ENCODE measurements at regions not wholly inside any gene's neighbourhood (a gene's known extent, or its start where the extent isn't known, plus 50 kb on each side); places are given as distances from the start of the nearest gene placed in this dataset.

DNA sequence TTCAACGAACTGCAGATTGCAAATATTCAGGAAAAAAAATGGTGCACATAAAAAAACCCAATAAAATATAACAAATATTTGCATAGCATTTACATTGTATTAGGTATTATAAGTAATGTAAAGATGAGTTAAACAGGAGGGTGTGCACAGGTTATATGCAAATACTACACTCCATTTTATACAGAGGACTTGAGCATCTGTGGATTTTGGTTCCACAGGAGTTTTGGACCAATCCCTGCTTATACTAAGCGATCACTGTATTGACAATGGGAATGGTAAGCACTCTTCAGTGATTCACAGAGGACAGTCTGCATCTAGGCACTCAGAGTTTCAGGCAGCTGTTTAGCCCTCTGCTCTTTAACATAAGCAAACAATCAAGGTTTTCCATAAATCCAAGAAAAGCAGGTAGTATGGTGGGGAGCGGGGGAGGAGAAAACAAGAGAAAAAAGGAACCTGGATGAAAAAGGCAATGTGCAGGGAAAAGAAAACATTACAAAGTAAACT lies 206.0 kb upstream of the PARD3B start:
- H3K27ac ChIP-seq = no peak overlapping the region
- no peak for DNase-seq
- H3K27me3 ChIP-seq = peaks cover 0 to 11% (median 6%) of the 10 kb centered on the region in 7 donors
- TF ChIP-seq CTCF (IDR thresholded peaks at IDR 0.05) = no peak
- intact Hi-C loops (cut with DNase I) = no loop called here
- no peak for ATAC-seq
- H3K4me1 ChIP-seq = no peaks in the 10 kb centered on the region
- no peak overlapping the region for H3K4me3 ChIP-seq
- H3K9me3 ChIP-seq = peaks cover 0 to 4% (median 0%) of the 10 kb centered on the region in 11 donors
- 94 to 97% methylated on average over 3 of the region's 3 CpGs for WGBS, 2 donors
- H3K36me3 ChIP-seq = no peaks in the 10 kb centered on the region

DNA sequence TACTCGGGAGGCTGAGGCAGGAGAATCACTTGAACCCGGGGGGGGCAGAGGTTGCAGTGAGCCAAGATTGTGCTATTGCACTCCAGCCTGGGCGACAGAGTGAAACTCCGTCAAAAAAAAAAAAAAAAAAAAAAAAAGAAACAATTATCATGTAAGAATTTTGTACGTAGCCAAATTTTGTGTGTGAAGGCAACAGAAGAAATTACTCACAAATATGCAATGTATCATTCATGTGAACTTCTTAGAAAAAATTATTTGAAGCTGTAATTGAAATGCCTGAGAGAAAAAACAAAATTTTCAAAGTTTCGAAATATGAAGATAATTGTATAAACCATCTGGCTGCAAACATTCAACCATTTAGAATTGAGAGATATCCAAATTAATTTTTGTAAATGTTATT lies 204.8 kb upstream of the PARD3B start:
- H3K4me1 ChIP-seq = no peaks in the 10 kb centered on the region
- DNase-seq = no peak
- intact Hi-C loops (cut with DNase I) = no loop called here
- peak overlapping the region in 3 of 10 donors; percentile 3 to 17 (median 16) for H3K4me3 ChIP-seq
- no peak for ATAC-seq
- TF ChIP-seq CTCF (IDR thresholded peaks at IDR 0.05) = no peak
- no peaks in the 10 kb centered on the region for H3K36me3 ChIP-seq
- 81 to 88% methylated on average over 6 of the region's 6 CpGs for WGBS, 2 donors
- H3K27me3 ChIP-seq = peaks cover 0 to 11% (median 6%) of the 10 kb centered on the region in 7 donors
- H3K9me3 ChIP-seq = peaks cover 0 to 4% (median 0%) of the 10 kb centered on the region in 11 donors
- H3K27ac ChIP-seq = no peak overlapping the region

DNA sequence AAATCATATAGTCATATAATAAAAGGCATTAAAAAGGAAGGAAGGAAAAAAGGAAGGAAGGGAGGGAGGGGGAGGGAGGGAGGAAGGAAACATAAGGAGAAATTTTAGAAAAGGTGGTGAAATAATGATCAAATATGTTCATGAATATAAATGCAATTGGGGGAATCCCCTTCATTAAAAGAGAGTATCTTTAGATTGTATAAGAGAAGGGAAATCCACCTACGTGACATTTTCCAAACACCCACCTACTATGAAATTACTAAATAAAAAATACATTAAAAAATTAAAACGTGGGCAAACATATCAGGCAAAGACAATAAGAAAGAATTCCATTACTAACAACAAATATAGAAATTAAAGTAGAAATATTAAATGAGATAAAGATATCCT lies 203.4 kb upstream of the PARD3B start:
- no peaks in the 10 kb centered on the region for H3K4me1 ChIP-seq
- no peak for TF ChIP-seq CTCF (IDR thresholded peaks at IDR 0.05)
- WGBS, 2 donors = 61 to 87% methylated on average over 2 of the region's 2 CpGs
- no peak overlapping the region for H3K27ac ChIP-seq
- peaks cover 0 to 11% (median 5%) of the 10 kb centered on the region in 7 donors for H3K27me3 ChIP-seq
- intact Hi-C loops (cut with DNase I) = no loop called here
- no peak for ATAC-seq
- no peak overlapping the region for H3K4me3 ChIP-seq
- H3K36me3 ChIP-seq = no peaks in the 10 kb centered on the region
- peaks cover 0 to 4% (median 0%) of the 10 kb centered on the region in 11 donors for H3K9me3 ChIP-seq
- DNase-seq = no peak

- no peak for TF ChIP-seq CTCF (IDR thresholded peaks at IDR 0.05)
- no peak for ATAC-seq
- Histone ChIP-seq H3K27me3 (peaks cover 0 to under 1% (median 0%) of the 10 kb centered on the region in 7 donors), H3K36me3 (no peaks in the 10 kb centered on the region), H3K9me3 (peaks cover 0 to 9% (median 0%) of the 10 kb centered on the region in 11 donors), H3K27ac (no peak overlapping the region), H3K4me1 (no peaks in the 10 kb centered on the region), H3K4me3 (no peak overlapping the region)
- 95 to 100% methylated on average over 2 of the region's 2 CpGs for WGBS, 2 donors
- intact Hi-C loops (cut with DNase I) = no loop called here
- no peak for DNase-seq
Measured at GRCh38 chr2:204343685-204344084, 201.6 kb upstream of the PARD3B start.

Data from heart right ventricle (tissue), 16 donors.